GM10248 (cell line): ENCODE measurements at regions not wholly inside any gene's neighbourhood (a gene's known extent, or its start where the extent isn't known, plus 50 kb on each side); places are given as distances from the start of the nearest gene placed in this dataset.

Source experiments
- CTCF ChIA-PET: fragments of 300-600 bp; sonication (Branson Sonifier 250); formaldehyde crosslinking; extraction: SDS; loops from one replicate; lab custom pipeline; 2021; ENCODE audit warnings: antibody characterized with exemption; lab: Yijun Ruan, JAX
- POLR2A ChIA-PET: fragments of 350-650 bp; sonication (Branson Sonifier 250); formaldehyde crosslinking; extraction: SDS; loops from one replicate; lab custom pipeline; 2020; ENCODE audit warnings: antibody characterized with exemption; lab: Yijun Ruan, JAX
- DNase-seq: peaks from one replicate; pipeline ENCODE4 v3.0.0; 2012; ENCODE audit errors: extremely low spot score
- CTCF ChIP-seq: IDR thresholded peaks from 2 replicates; pipeline ENCODE4 v1.5.1; 2012; ENCODE audit warnings: mild to moderate bottlenecking, low read depth; ENCODE audit errors: extremely low read depth, missing control alignments, control extremely low read depth

- POLR2A ChIA-PET = no interaction called here
- no peak for DNase-seq
- CTCF ChIA-PET = interaction anchor here (1.8 to 2.1 kb wide), 2 partner anchors 19 to 23 kb away, joined by 4 to 5 read pairs; no protein-coding TSS in a partner anchor
- TF ChIP-seq CTCF = no peak
Observed at GRCh38 chr13:53170910-53171309, 142.3 kb downstream of the OLFM4 start.

GRCh38 chr13:53174545-53174944 lies 145.9 kb downstream of the OLFM4 start:
- DNase-seq = no peak
- ChIA-PET CTCF (interaction anchor here (1.0 to 1.5 kb wide), 3 partner anchors 9 to 24 kb away, joined by 3 to 5 read pairs (median 4); no protein-coding TSS in a partner anchor), POLR2A (no interaction called here)
- no peak for TF ChIP-seq CTCF

GRCh38 chr13:53180684-53181083 lies 152.1 kb downstream of the OLFM4 start:
- CTCF ChIA-PET = interaction anchor here (0.8 kb wide), 1 partner anchor 12 kb away, joined by 3 read pairs; no protein-coding TSS in a partner anchor

GRCh38 chr13:53182724-53183123 lies 154.1 kb downstream of the OLFM4 start:
- CTCF ChIA-PET = interaction anchor here (1.2 to 2.1 kb wide), 2 partner anchors 8 to 15 kb away, joined by 4 read pairs; no protein-coding TSS in a partner anchor
- TF ChIP-seq CTCF = no peak
- no peak for DNase-seq
- POLR2A ChIA-PET = no interaction called here

More at GRCh38 chr13:53180684-53181083, 152.1 kb downstream of the OLFM4 start:
- POLR2A ChIA-PET = no interaction called here
- no peak for DNase-seq
- no peak for TF ChIP-seq CTCF

- ChIA-PET CTCF (no interaction called here), POLR2A (no interaction called here)
- no peak for DNase-seq
- TF ChIP-seq CTCF = no peak
Observed at GRCh38 chr13:53188120-53188519, 159.5 kb downstream of the OLFM4 start.

- POLR2A ChIA-PET = no interaction called here
- no peak for TF ChIP-seq CTCF
- CTCF ChIA-PET = interaction anchor here (1.6 kb wide), 1 partner anchor 37 kb away, joined by 3 read pairs; no protein-coding TSS in a partner anchor
- no peak for DNase-seq
Observed at GRCh38 chr13:53189162-53189561, 160.5 kb downstream of the OLFM4 start.

GRCh38 chr13:53191091-53191490 lies 162.5 kb downstream of the OLFM4 start:
- ChIA-PET POLR2A (no interaction called here), CTCF (interaction anchor here (1.6 kb wide), 1 partner anchor 9 kb away, joined by 4 read pairs; no protein-coding TSS in a partner anchor)
- no peak for TF ChIP-seq CTCF
- DNase-seq = no peak
